ENCODE measurements at regions not wholly inside any gene's neighbourhood (a gene's known extent, or its start where the extent isn't known, plus 50 kb on each side); places are given as distances from the start of the nearest gene placed in this dataset.
A peak's percentile ranks its signal among the peaks of the same experiment; 100 is the strongest.

DNA sequence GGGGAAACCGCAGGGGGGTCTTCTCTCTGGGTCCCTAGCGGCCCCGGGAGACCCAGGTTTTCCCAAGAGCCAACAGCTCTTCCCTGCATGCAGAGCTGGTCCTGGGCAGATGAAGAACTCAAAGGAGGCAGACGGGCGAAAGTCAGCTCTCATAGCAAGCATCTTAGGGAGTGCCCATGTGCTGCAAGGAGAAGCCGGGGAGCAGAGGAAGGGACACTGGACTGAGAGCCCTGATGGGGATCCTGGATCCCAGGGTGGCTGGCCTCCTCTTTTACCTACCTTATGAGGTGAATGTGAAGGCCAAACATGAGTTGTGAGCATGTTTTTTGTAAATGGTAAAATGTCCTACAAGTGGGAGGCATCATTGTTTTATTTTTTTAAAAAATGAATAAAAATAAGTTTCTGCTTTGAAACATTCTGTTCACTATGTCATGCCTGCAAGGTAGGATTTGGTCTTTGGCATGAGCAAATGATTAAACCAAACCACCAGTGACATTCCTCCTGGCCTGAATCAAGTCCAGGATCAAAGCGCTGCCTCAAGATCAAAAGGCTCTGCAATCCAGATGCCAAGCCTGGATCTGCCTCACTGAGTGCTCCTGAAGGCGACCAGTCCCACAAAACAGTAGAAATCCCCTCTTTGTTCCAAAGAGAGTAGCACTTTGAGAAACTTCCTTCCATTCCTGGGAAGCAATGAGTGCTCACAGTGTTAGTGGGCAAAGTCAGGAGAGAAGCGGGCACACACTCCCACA is 92.2 kb upstream of the SERP2 start:
- in situ Hi-C loops (cut with HindIII; ENCODE audit: extremely low pct_ligation_motif_present, low pct_unique_long_range_greater_than_20kb): no loop called here
- peak; percentile 74 for ATAC-seq
- H3K9me3 ChIP-seq (ENCODE audit: low read length): no peaks in the 10 kb centered on the region
- POLR2A ChIA-PET: no interaction called here
- CTCF ChIA-PET (ENCODE audit: low intra/inter-chr PET ratio, low total read pairs): no interaction called here
- FAIRE-seq: no peak
- H3K4me1 ChIP-seq (ENCODE audit: insufficient read depth, low read length): peaks cover 30% of the 10 kb centered on the region
- DNase-seq (ENCODE audit: low spot score): peak; percentile 72
- intact Hi-C loops (cut with micrococcal nuclease; ENCODE audit: unreplicated experiment): no loop called here
- no peaks in the 10 kb centered on the region for H3K36me3 ChIP-seq (replicated peaks in 1 of 2; ENCODE audit: control insufficient read depth in 1 of 2, insufficient read depth in 2 of 2, low read length in 2 of 2)
- H3K4me2 ChIP-seq (ENCODE audit: low read depth, low read length): peak overlapping the region; percentile 34; the same call in 1 of the 2 replicates
- no peak overlapping the region for H3K27ac ChIP-seq (ENCODE audit: extremely low read length, insufficient read depth, low read length)
- no TSS peak for BruUV-seq (replicated peaks)
- no peaks in the 10 kb centered on the region for H4K20me1 ChIP-seq (ENCODE audit: insufficient read depth, low read length)
- H3K79me2 ChIP-seq (ENCODE audit: insufficient read depth, low read length): no peaks in the 10 kb centered on the region
- no peak overlapping the region for H3K4me3 ChIP-seq (replicated peaks in 1 of 3; ENCODE audit: insufficient read depth in 1 of 3, low read depth in 2 of 3, low read length in 3 of 3)
- 50% methylated on average over 8 of the region's 9 CpGs for whole genome bisulfite sequencing (ENCODE audit: low lambda C conversion rate)
- H3K27me3 ChIP-seq (ENCODE audit: control insufficient read depth in 1 of 2, insufficient read depth in 2 of 2, low read length in 2 of 2): no peaks in the 10 kb centered on the region
- H3K9ac ChIP-seq (ENCODE audit: insufficient read depth, low read depth, low read length): no peak overlapping the region
- no peak overlapping the region for H2AFZ ChIP-seq (ENCODE audit: low read length)
- TF ChIP-seq ISX (CRISPR knock-in tag; conservative IDR thresholded peaks at IDR 0.05) (no peak), MLX (CRISPR knock-in tag; IDR thresholded peaks at IDR 0.05) (no peak), HNRNPK (IDR thresholded peaks at IDR 0.05; ENCODE audit: low read depth, low read length, poor library complexity, severe bottlenecking) (no peak), ZZZ3 (CRISPR knock-in tag; IDR thresholded peaks at IDR 0.05; ENCODE audit: borderline replicate concordance) (no peak), HNF1A (IDR thresholded peaks at IDR 0.05; ENCODE audit: low read depth) (peak; percentile 38; the same call in 1 of the 2 replicates), HNF1A (CRISPR knock-in tag; IDR thresholded peaks at IDR 0.05; ENCODE audit: borderline replicate concordance) (no peak), FOSL2 (CRISPR knock-in tag; IDR thresholded peaks at IDR 0.05) (0 out of 2 replicates have a peak, but pooled peaks have one; percentile 17), PAWR (CRISPR knock-in tag; IDR thresholded peaks at IDR 0.05; ENCODE audit: borderline replicate concordance) (no peak), MEIS1 (CRISPR knock-in tag; IDR thresholded peaks at IDR 0.05; ENCODE audit: borderline replicate concordance) (no peak), ARID3A (IDR thresholded peaks at IDR 0.05; ENCODE audit: low read depth, low read length) (peak; percentile 58), TCF7 (IDR thresholded peaks at IDR 0.05; ENCODE audit: low read depth) (peak; percentile 77), ZNF780A (CRISPR knock-in tag; IDR thresholded peaks at IDR 0.05) (no peak), MAX (IDR thresholded peaks at IDR 0.05) (no peak)
- TF ChIP-seq, protein P1, sequence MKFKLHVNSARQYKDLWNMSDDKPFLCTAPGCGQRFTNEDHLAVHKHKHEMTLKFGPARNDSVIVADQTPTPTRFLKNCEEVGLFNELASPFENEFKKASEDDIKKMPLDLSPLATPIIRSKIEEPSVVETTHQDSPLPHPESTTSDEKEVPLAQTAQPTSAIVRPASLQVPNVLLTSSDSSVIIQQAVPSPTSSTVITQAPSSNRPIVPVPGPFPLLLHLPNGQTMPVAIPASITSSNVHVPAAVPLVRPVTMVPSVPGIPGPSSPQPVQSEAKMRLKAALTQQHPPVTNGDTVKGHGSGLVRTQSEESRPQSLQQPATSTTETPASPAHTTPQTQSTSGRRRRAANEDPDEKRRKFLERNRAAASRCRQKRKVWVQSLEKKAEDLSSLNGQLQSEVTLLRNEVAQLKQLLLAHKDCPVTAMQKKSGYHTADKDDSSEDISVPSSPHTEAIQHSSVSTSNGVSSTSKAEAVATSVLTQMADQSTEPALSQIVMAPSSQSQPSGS (CRISPR knock-in tag; IDR thresholded peaks at IDR 0.05): no peak
